ENCODE measurements at regions not wholly inside any gene's neighbourhood (a gene's known extent, or its start where the extent isn't known, plus 50 kb on each side); places are given as distances from the start of the nearest gene placed in this dataset.
"Not testable (repeated sequence)": the region's sequence is repeated elsewhere in the genome, so short reads cannot be mapped to it uniquely, and the experiment has no call there.

GRCh38 chr3:157626817-157627216 lies 123.6 kb upstream of the VEPH1 start:
- no peak for DNase-seq

GRCh38 chr3:157624801-157625200 lies 121.6 kb upstream of the VEPH1 start:
- DNase-seq, result no peak

GRCh38 chr3:157618886-157619285 lies 115.7 kb upstream of the VEPH1 start:
- no peak for DNase-seq

DNA sequence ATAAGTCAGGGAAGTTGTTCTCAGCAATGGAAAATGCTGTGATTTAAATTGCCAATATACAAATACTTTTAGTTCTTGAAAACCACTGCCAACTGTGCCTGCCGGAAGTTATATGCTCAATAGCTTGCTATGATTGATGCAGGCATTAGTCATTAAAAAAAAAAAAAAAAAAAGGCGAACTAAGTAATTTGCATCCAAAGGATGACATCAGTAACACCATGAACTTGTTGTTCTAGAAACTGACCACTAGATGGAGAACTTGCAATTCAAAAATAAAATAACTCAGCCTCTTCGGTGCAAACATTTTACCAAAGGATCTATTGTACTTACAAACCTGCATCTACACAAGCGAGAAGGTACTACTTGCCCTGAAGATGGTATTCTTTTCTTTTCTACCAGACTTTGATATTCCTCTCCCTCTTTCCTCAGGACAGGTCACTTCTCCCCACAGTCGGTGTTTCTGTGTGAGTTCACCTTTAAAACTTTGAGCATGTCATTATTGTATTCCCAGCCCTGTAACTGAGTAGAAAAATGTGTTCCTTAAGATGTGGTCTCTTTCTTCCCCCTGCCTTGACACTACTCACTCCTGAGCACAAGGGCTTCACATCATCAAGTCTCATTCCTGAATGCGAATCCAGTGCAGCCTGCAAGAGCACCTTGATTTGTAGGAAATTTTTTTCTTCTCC lies 115.0 kb upstream of the VEPH1 start:
- peak; percentile 68 for DNase-seq

DNA sequence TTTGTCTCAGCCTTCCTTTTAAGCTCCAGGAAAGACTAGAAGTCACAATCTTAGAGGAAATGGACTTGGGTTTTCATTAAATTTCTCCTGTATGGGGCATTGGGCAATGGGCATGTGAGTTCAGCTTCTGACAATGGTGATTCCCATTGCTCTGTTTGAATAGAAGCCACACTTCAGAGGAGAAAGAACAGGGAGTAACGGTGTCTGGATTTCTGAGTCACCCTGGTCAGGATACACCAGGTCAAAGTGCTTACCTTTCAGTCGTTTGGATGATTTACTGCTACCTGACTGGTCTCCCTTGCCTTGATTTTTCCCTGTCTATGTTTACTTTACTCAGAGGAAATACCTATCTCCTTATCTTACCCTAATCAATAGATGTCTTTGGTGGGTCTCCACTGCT lies 111.7 kb upstream of the VEPH1 start:
- DNase-seq, result no peak

GRCh38 chr3:157611536-157612076 lies 108.4 kb upstream of the VEPH1 start:
- no peak for DNase-seq

DNA sequence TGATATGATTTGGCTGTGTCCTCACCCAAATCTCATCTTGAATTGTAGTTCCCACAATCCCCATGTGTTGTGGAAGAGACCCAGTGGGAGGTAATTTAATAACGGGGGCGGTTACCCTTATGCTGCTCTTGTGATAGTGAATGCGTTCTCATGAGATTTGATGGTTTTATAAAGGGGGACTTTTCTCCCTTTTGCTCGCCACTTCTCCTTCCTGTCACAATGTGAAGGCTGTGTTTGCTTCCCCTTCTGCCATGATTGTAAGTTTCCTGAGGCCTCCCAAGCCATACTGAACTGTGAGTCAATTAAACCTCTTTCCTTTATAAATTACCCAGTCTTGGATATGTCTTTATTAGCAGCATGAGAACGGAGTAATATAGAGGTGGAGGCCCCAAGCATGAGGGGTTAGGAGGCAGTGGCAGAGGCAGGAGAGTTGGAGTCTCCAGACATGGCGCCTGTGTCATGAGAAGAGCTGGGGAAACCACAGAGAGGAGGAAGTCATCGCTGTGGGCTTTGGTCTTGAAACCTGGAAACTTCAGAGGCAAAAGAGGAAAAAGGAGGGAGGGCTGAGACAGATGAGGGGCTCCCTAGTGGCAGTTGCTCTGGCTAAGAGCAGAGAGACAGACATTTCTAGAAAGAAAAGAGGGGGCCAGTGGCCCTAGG lies 107.8 kb upstream of the VEPH1 start:
- DNase-seq, result no peak

GRCh38 chr3:157607826-157608405 lies 104.7 kb upstream of the VEPH1 start:
- no peak for DNase-seq

- no peak for DNase-seq
Observed at GRCh38 chr3:157606852-157607197, 103.6 kb upstream of the VEPH1 start.

DNA sequence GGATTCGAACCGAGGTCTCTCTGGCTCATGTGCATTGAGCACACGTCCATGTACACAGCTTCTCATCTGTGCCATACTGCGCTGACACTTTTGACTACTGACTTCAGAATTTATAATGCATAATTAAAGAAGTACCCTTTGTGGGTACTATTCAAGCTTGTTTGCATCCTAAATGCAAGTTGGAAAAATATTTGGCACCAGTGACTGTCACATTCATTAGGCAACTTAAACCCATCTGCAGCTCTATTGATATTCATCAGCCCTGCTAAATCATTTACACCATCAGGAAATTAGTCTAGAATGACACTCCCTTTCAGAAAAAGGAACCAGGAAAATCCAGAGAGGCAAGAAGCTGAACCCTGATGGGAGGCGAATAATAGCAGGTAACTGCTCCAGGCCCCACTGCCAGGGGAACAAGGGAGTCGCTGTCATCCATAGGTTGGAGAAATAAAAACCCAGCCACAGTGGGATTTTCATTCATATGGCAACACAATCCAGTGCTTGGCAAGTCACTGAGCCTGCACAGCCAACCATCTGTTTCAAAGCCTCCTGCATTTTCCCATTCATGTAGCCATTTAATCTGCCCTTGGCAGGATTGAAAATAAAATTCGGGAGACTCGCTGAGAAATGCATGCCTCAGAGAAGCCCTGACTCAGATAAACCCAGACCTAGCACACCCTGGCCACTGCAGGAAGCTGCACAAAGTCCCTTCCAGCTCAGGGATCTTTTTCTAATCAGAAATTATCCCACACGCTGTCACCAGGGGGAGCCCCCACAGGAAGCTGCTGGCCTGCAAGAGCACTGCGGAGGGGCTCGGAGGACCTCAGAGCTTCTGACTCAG lies 103.0 kb upstream of the VEPH1 start:
- DNase-seq, result peak; percentile 42

GRCh38 chr3:157605356-157605755 lies 102.1 kb upstream of the VEPH1 start:
- no peak for DNase-seq

- no peak for DNase-seq
Observed at GRCh38 chr3:157602424-157602823, 99.2 kb upstream of the VEPH1 start.

DNA sequence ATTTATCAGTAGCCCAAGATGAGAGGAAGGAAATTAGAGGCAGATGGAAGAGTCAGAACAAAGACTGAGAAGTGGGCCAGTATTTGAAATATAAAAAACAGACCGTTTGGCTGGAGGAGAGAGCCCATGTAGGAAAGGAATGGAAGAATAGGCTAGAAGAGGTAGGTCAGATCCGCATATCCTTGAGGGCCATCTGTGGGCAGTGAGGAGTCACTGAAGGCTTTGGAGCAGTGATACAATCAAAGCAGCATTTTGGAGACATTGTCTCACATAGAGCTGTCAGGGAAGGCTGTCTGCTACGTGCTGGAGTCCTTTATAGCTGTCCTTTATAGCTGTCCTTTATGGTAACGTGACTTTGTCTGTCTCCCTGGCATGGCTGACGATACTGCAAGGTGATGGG lies 92.0 kb upstream of the VEPH1 start:
- DNase-seq, result no peak

DNA sequence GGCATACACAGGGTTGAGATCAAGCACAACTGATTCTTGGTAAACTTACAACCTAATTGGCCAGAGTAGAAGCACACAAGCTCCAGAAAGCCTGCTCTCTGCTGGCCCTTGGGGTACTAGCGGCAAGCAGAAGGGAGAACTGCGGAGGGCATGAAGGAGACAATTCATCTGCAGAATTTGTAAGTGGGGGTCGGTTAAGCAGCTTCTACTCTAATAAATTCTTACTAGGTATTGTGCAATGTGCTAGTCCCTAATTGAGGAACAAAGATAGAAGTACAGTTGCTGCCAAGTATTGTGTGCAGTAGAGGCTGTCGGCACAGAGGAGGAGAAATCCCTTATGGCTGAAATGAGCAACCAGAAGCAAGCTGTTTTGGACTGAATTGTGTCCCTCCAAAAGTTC lies 91.2 kb upstream of the VEPH1 start:
- DNase-seq, result no peak

- no peak for DNase-seq
Observed at GRCh38 chr3:157592769-157593168, 89.6 kb upstream of the VEPH1 start.

DNA sequence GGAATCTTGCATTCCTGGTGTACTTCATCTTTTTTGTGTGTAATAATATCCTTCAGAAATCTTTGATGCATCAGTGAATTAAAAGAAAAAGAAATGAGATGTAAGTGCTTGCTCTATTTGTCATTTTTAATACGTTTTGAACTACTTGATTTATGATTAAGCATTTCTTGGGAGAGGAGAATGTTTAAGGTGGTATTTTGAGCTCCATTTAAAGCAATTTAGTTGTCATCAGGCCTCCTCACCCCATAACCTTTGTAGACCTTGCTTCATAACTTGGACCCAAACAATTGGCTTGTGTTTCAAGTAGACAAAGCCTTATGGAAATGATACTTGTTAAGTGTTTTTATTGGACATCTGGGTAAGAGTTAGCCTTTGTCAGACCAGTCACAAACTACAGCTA lies 87.1 kb upstream of the VEPH1 start:
- no peak for DNase-seq

DNA sequence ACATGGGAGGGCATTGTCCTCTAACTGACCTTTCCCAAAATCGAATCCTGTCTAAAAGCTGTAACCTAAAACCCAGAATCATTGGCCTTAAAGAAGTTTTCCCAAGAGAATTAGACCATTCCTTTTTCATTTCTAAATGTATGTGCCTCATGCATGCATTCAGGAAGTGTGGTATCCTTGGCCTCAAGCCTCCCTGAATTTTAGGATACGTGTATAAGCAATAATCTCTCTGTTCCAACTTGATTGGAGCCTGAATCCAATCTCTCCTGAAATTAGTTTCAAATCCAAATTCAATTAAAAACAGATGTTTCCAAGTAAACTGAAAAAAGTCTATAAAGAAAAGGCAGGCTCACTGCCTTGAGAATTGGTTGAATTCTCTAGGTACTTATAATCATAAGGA lies 86.0 kb upstream of the VEPH1 start:
- peak; percentile 59 for DNase-seq

DNA sequence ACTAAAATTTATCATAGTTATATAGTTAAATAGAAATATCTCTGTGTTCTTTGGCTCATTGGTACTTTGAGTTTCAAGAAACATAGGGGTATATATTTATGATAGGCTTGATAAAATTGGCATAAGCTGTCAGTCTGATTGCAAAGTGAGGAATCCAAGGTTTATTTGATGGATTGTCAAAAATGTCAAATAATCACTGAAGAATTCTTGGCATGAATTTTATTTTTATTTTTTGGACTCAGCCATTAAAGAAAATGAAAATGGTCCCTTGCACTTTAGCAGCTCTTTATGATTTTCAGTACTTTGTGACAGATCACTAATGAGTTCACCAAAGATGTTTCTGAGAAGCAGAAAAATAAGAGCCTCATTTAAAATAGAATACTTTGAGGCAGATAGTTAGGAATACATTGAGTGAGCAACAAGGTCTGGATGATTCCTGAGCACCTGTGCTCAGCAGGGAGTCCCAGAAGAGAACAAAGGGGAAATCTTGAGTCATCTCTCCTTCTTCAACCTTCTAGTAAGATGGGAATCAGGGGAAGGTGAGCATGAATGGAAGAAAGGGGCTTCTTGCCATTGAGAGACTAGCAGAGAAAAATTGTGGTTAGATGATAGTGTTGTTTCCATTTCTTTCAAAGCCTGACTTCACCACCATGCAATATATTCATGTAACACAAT lies 85.3 kb upstream of the VEPH1 start:
- peak; percentile 43 for DNase-seq

DNA sequence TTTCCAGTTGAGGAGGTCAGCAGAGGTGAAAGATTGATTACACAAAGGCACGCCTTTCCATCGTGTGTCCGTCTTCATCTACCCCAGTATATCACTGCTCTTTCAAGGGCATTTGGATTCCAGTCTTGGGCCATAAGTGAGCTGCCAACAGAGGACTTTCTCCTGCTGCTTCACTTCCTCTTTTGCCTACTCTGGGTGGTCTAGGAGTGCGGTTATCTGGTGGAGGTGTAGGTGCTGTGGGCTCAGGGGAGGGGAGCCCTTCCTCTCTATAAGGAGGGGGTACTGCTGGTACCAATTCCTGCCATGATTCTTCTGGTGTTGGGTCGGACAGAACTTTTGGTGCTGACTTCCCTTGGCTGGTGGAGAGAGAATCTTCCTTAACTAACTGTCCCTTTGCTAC lies 83.1 kb upstream of the VEPH1 start:
- no peak for DNase-seq

DNA sequence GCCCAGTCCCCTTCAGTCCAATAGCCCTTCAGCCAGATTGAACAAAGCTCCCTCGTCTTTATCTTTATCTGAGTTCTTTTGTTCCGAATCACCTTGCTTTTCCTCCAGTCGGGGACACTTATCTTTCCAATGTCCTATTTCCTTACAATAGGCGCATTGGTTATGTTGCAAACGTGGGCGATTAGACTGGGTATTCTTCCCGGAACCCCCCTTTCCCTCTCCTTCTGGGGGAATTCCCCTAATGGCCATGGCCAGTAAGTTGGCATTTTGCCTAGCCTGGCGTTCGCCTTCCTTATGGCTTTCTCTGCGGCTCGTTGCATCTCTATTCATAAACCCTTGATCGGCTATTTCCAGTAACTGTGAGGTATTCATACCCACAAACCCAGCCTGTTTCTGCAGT lies 82.2 kb upstream of the VEPH1 start:
- DNase-seq, result no peak

- no peak for DNase-seq
Observed at GRCh38 chr3:157582637-157582973, 79.4 kb upstream of the VEPH1 start.

DNA sequence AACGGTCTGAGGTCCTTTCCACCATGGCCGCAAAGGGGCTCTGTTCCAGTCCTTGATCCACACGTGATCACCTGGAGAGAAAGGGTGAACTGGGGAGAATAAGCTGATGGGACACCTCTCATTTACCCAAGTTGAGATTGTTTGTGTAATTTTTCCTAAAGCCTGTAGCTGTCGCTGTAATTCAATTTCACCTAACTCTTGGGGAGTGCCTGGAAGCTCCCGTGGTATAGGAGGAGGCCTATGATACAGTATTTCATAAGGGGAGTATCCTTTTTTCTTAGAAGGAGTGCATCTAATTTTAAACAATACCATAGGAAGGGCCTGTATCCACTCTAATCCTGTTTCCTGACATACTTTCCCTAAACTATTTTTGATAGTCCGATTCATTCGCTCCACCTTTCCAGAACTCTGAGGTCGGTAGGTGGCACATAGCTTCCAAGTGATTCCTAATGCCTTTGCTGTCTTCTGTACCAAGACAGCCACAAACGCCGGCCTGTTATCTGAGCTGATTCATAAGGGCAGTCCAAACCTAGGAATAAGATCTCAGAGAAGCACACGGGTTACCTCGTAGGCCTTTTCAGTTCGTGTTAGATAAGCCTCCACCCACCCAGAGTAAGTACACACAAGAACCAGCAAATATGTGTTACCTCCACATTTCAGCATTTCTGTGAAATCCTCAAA lies 78.9 kb upstream of the VEPH1 start:
- DNase-seq, result not testable (repeated sequence)

Data from skin of body (tissue), 1 donor.